BJ (cell line): ENCODE measurements at regions not wholly inside any gene's neighbourhood (a gene's known extent, or its start where the extent isn't known, plus 50 kb on each side); places are given as distances from the start of the nearest gene placed in this dataset.

Experiments used
- CTCF ChIA-PET: fragments of 350-600 bp; formaldehyde crosslinking; extraction: SDS; loops from one replicate; lab custom pipeline; 2021; ENCODE audit warnings: antibody characterized with exemption, inconsistent platforms; lab: Yijun Ruan, JAX
- POLR2A ChIA-PET: fragments of 300-600 bp; sonication (Branson Sonifier 250); formaldehyde crosslinking; extraction: SDS; loops from one replicate; lab custom pipeline; 2021; ENCODE audit warnings: antibody characterized with exemption; lab: Charles Lee
- DNase-seq: peaks from one replicate; pipeline ENCODE4 v3.0.0-alpha.2; 2011; ENCODE audit warnings: low read depth
- H3K27me3 ChIP-seq: 2 replicates; pipeline ENCODE4 v1.6.0; 2011; ENCODE audit warnings: low read length; ENCODE audit not compliant: control insufficient read depth, insufficient read depth
- H3K36me3 ChIP-seq: 2 replicates; pipeline ENCODE4 v1.5.1; 2011; ENCODE audit warnings: low read length; ENCODE audit not compliant: control insufficient read depth, insufficient read depth
- H3K4me3 ChIP-seq: 2 replicates; pipeline ENCODE4 v1.5.1; 2011; ENCODE audit warnings: low read depth, mild to moderate bottlenecking, control low read depth, low read length
- TF ChIP-seq, protein P1 (sequence below): IDR thresholded peaks from 2 replicates; pipeline ENCODE4 v1.5.1; 2011; ENCODE audit warnings: low read depth, mild to moderate bottlenecking, control low read depth, inconsistent platforms, low read length, moderate library complexity; ENCODE audit not compliant: insufficient read depth

DNA sequence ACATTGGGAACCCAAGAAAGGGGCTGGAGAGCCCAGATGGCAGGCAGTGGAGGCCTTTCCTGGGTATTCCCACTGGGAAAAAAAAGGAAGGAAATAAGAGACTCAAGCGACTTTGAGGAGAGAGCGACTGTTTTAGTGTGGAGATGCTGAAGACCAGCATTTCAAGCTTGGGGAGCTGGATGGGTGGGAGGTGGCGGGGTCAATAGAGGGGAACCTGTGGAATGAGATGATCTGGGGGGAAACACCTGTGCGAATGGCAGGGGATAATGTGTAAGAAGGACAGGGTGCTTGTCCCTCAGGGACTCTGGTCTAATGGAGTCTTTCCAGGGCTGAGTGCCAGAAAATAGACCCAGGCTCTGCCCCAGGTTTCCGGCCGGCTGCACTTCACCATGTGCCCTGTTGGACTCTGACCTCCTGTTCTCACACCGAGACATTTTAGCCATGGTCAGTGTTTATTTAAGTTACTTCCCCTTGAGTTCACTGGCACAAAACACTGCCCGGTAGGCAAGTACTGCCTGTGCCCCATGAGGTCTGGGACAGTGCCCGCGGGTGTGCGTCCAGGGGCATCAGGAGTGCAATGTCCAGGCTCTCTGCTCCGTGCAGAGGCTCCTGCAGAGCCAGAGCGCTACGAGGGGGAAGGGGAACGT, 50.4 kb upstream of the NKX2-2 start:
- TF ChIP-seq, protein P1, sequence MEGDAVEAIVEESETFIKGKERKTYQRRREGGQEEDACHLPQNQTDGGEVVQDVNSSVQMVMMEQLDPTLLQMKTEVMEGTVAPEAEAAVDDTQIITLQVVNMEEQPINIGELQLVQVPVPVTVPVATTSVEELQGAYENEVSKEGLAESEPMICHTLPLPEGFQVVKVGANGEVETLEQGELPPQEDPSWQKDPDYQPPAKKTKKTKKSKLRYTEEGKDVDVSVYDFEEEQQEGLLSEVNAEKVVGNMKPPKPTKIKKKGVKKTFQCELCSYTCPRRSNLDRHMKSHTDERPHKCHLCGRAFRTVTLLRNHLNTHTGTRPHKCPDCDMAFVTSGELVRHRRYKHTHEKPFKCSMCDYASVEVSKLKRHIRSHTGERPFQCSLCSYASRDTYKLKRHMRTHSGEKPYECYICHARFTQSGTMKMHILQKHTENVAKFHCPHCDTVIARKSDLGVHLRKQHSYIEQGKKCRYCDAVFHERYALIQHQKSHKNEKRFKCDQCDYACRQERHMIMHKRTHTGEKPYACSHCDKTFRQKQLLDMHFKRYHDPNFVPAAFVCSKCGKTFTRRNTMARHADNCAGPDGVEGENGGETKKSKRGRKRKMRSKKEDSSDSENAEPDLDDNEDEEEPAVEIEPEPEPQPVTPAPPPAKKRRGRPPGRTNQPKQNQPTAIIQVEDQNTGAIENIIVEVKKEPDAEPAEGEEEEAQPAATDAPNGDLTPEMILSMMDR = no peak
- no peak for DNase-seq
- no peaks in the 10 kb centered on the region for H3K36me3 ChIP-seq
- no peak overlapping the region for H3K4me3 ChIP-seq
- H3K27me3 ChIP-seq = no peaks in the 10 kb centered on the region
- ChIA-PET POLR2A (no interaction called here), CTCF (interaction anchor here (3.2 kb wide), 1 partner anchor 8 kb away, joined by 11 read pairs; no protein-coding TSS in a partner anchor)
